ENCODE measurements at regions not wholly inside any gene's neighbourhood (a gene's known extent, or its start where the extent isn't known, plus 50 kb on each side); places are given as distances from the start of the nearest gene placed in this dataset.
"Not testable (repeated sequence)": the region's sequence is repeated elsewhere in the genome, so short reads cannot be mapped to it uniquely, and the experiment has no call there.

- DNase-seq (ENCODE audit: low read depth): no peak
These were observed 937.8 kb upstream of the LRATD1 start for GRCh38 chr2:13694673-13695072.

GRCh38 chr2:13696601-13697000, 935.9 kb upstream of the LRATD1 start:
- no peak for DNase-seq (ENCODE audit: low read depth)

GRCh38 chr2:13698847-13699246, 933.7 kb upstream of the LRATD1 start:
- no peak for DNase-seq (ENCODE audit: low read depth)

GRCh38 chr2:13699939-13700338, 932.6 kb upstream of the LRATD1 start:
- not testable (repeated sequence) for DNase-seq (ENCODE audit: low read depth)

- DNase-seq (ENCODE audit: low read depth): no peak
These were observed 921.4 kb upstream of the LRATD1 start for GRCh38 chr2:13711154-13711553.

GRCh38 chr2:13714466-13714865, 918.1 kb upstream of the LRATD1 start:
- DNase-seq (ENCODE audit: low read depth): no peak

- no peak for DNase-seq (ENCODE audit: low read depth)
These were observed 906.6 kb upstream of the LRATD1 start for GRCh38 chr2:13725945-13726344.

- DNase-seq (ENCODE audit: low read depth): no peak
These were observed 887.2 kb upstream of the LRATD1 start for GRCh38 chr2:13745330-13745729.

- no peak for DNase-seq (ENCODE audit: low read depth)
These were observed 880.6 kb upstream of the LRATD1 start for GRCh38 chr2:13751955-13752354.

GRCh38 chr2:13758412-13758811, 874.1 kb upstream of the LRATD1 start:
- DNase-seq (ENCODE audit: low read depth): no peak

- DNase-seq (ENCODE audit: low read depth): no peak
These were observed 864.2 kb upstream of the LRATD1 start for GRCh38 chr2:13768274-13768673.

- no peak for DNase-seq (ENCODE audit: low read depth)
These were observed 862.2 kb upstream of the LRATD1 start for GRCh38 chr2:13770279-13770678.

- no peak for DNase-seq (ENCODE audit: low read depth)
These were observed 852.5 kb upstream of the LRATD1 start for GRCh38 chr2:13779996-13780395.

GRCh38 chr2:13791019-13791547, 841.4 kb upstream of the LRATD1 start:
- no peak for DNase-seq (ENCODE audit: low read depth)

GRCh38 chr2:13806539-13806938, 826.0 kb upstream of the LRATD1 start:
- no peak for DNase-seq (ENCODE audit: low read depth)

GRCh38 chr2:13813236-13813635, 819.3 kb upstream of the LRATD1 start:
- DNase-seq (ENCODE audit: low read depth): no peak

GRCh38 chr2:13818002-13818401, 814.5 kb upstream of the LRATD1 start:
- DNase-seq (ENCODE audit: low read depth): no peak

GRCh38 chr2:13819896-13820295, 812.6 kb upstream of the LRATD1 start:
- no peak for DNase-seq (ENCODE audit: low read depth)

GRCh38 chr2:13821255-13821880, 811.1 kb upstream of the LRATD1 start:
- DNase-seq (ENCODE audit: low read depth): peak; percentile 62

GRCh38 chr2:13822365-13822764, 810.2 kb upstream of the LRATD1 start:
- DNase-seq (ENCODE audit: low read depth): no peak

- no peak for DNase-seq (ENCODE audit: low read depth)
These were observed 806.1 kb upstream of the LRATD1 start for GRCh38 chr2:13826314-13826853.

- no peak for DNase-seq (ENCODE audit: low read depth)
These were observed 773.9 kb upstream of the LRATD1 start for GRCh38 chr2:13858626-13859025.

- not testable (repeated sequence) for DNase-seq (ENCODE audit: low read depth)
These were observed 764.2 kb upstream of the LRATD1 start for GRCh38 chr2:13868275-13868674.

GRCh38 chr2:13876491-13877037, 756.0 kb upstream of the LRATD1 start:
- DNase-seq (ENCODE audit: low read depth): no peak

Measured in HS-27A (cell line).